ENCODE measurements at regions not wholly inside any gene's neighbourhood (a gene's known extent, or its start where the extent isn't known, plus 50 kb on each side); places are given as distances from the start of the nearest gene placed in this dataset.

- H3K4me2 ChIP-seq (ENCODE audit: low read depth, low read length) = no peak overlapping the region
- CTCF ChIA-PET = no interaction called here
- H3K4ac ChIP-seq (ENCODE audit: low read depth, low read length) = no peak overlapping the region
- H2AK5ac ChIP-seq (ENCODE audit: low read depth, low read length) = no peak overlapping the region
- no peak overlapping the region for H2AFZ ChIP-seq (replicated peaks; ENCODE audit: low read length, poor library complexity)
- H4K91ac ChIP-seq (ENCODE audit: insufficient read depth, low read depth, low read length) = no peak overlapping the region
- H3K9ac ChIP-seq (ENCODE audit: low read depth, low read length) = no peak overlapping the region
- no peaks in the 10 kb centered on the region for H3K4me1 ChIP-seq (ENCODE audit: control insufficient read depth, insufficient read depth, low read length)
- no peak overlapping the region for H4K5ac ChIP-seq (ENCODE audit: low read depth, low read length)
- WGBS, 2 experiments (ENCODE audit: extremely low coverage in 2 of 2, insufficient read length in 1 of 2) = no CpG with 5 or more reads among the region's 9 CpGs
- DNase-seq = no peak
- no peak for TF ChIP-seq MAFK (IDR thresholded peaks at IDR 0.05; ENCODE audit: low read depth, low read length)
- TF ChIP-seq, protein P1, sequence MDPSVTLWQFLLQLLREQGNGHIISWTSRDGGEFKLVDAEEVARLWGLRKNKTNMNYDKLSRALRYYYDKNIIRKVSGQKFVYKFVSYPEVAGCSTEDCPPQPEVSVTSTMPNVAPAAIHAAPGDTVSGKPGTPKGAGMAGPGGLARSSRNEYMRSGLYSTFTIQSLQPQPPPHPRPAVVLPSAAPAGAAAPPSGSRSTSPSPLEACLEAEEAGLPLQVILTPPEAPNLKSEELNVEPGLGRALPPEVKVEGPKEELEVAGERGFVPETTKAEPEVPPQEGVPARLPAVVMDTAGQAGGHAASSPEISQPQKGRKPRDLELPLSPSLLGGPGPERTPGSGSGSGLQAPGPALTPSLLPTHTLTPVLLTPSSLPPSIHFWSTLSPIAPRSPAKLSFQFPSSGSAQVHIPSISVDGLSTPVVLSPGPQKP (IDR thresholded peaks at IDR 0.05; ENCODE audit: borderline replicate concordance, low read depth, low read length) = no peak
- no peak for TF ChIP-seq POLR2A (IDR thresholded peaks at IDR 0.05; ENCODE audit: low read depth, low read length)
- no peak for TF ChIP-seq RCOR1 (IDR thresholded peaks at IDR 0.05; ENCODE audit: insufficient replicate concordance, low read length)
- no peak for TF ChIP-seq CHD1 (IDR thresholded peaks at IDR 0.05; ENCODE audit: low read depth, low read length)
- no peak for TF ChIP-seq RAD21 (IDR thresholded peaks at IDR 0.05; ENCODE audit: low read length)
- no peak for TF ChIP-seq FOS (IDR thresholded peaks at IDR 0.05; ENCODE audit: low read depth, low read length)
- no peak for TF ChIP-seq CTCF (conservative IDR thresholded peaks at IDR 0.05; ENCODE audit: low read depth, low read length)
- TF ChIP-seq MAZ (IDR thresholded peaks at IDR 0.05; ENCODE audit: borderline replicate concordance, low read depth, low read length) = no peak
- TF ChIP-seq CEBPB (IDR thresholded peaks at IDR 0.05; ENCODE audit: low read depth, low read length) = no peak
- TF ChIP-seq, protein P2, sequence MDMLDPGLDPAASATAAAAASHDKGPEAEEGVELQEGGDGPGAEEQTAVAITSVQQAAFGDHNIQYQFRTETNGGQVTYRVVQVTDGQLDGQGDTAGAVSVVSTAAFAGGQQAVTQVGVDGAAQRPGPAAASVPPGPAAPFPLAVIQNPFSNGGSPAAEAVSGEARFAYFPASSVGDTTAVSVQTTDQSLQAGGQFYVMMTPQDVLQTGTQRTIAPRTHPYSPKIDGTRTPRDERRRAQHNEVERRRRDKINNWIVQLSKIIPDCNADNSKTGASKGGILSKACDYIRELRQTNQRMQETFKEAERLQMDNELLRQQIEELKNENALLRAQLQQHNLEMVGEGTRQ (IDR thresholded peaks at IDR 0.05; ENCODE audit: low read depth, low read length) = no peak
- no peak for TF ChIP-seq RFX5 (IDR thresholded peaks at IDR 0.05; ENCODE audit: low read depth, low read length)
- no peak for TF ChIP-seq SMC3 (IDR thresholded peaks at IDR 0.05; ENCODE audit: low read depth, low read length)
- no peak for TF ChIP-seq BHLHE40 (IDR thresholded peaks at IDR 0.05; ENCODE audit: low read depth, low read length)
- no peak for TF ChIP-seq MXI1 (IDR thresholded peaks at IDR 0.05; ENCODE audit: borderline replicate concordance, low read depth, low read length)
- H2BK20ac ChIP-seq (ENCODE audit: low read depth, low read length) = no peak overlapping the region
- no peaks in the 10 kb centered on the region for H4K20me1 ChIP-seq (ENCODE audit: insufficient read depth, low read length)
- no peak overlapping the region for H2BK120ac ChIP-seq (ENCODE audit: low read depth, low read length)
- no peaks in the 10 kb centered on the region for H3K79me1 ChIP-seq (ENCODE audit: low read depth in 1 of 2, low read length in 2 of 2)
- no peak overlapping the region for H2BK15ac ChIP-seq (ENCODE audit: low read depth, low read length)
- H3K36me3 ChIP-seq (ENCODE audit: control insufficient read depth, insufficient read depth, low read length) = no peaks in the 10 kb centered on the region
- in situ Hi-C loops (cut with MboI; ENCODE audit: low sequenced_read_pairs) (no loop called here), dilution Hi-C loops (cut with HindIII; ENCODE audit: low sequenced_read_pairs, unreplicated experiment) (no loop called here), intact Hi-C loops (cut with micrococcal nuclease) (no loop called here)
- H4K8ac ChIP-seq (ENCODE audit: low read depth in 2 of 2, low read length in 2 of 2) = no peak overlapping the region
- H3K27me3 ChIP-seq (ENCODE audit: control insufficient read depth, insufficient read depth, low read length) = no peaks in the 10 kb centered on the region
- ATAC-seq (ENCODE audit: low read depth) = no peak
- no peak overlapping the region for H3K56ac ChIP-seq (ENCODE audit: extremely low read depth, insufficient read depth, low read length)
- H3K9me3 ChIP-seq (ENCODE audit: control insufficient read depth, insufficient read depth, low read length) = peaks cover 8% of the 10 kb centered on the region
- POLR2A ChIA-PET (ENCODE audit: unreplicated experiment) = no interaction called here
- no TSS peak for BruUV-seq (replicated peaks)
- no peak overlapping the region for H3K14ac ChIP-seq (replicated peaks; ENCODE audit: low read depth, low read length)
- no peak overlapping the region for H2BK5ac ChIP-seq (ENCODE audit: low read depth, low read length, poor library complexity, severe bottlenecking)
- no peaks in the 10 kb centered on the region for H3K9me1 ChIP-seq (ENCODE audit: insufficient read depth, low read length)
- no peak overlapping the region for H2AK9ac ChIP-seq (replicated peaks; ENCODE audit: low read depth, low read length, poor library complexity)
- H3K18ac ChIP-seq (ENCODE audit: low read depth, low read length) = no peak overlapping the region
- H3K23ac ChIP-seq (ENCODE audit: low read depth, low read length) = no peak overlapping the region
- no peak overlapping the region for H3K4me3 ChIP-seq (ENCODE audit: insufficient read depth, low read depth, low read length)
- no peak overlapping the region for H3K27ac ChIP-seq (ENCODE audit: insufficient read depth, low read length)
Measured at GRCh38 chr7:9189703-9190102, 756.3 kb downstream of the NXPH1 start.

Data from IMR-90 (cell line).